ENCODE measurements at regions not wholly inside any gene's neighbourhood (a gene's known extent, or its start where the extent isn't known, plus 50 kb on each side); places are given as distances from the start of the nearest gene placed in this dataset.

- no peak for TF ChIP-seq BHLHE40 (IDR thresholded peaks at IDR 0.05; ENCODE audit: borderline replicate concordance)
- TF ChIP-seq SP1 (IDR thresholded peaks at IDR 0.05): no peak
- TF ChIP-seq CTBP1 (IDR thresholded peaks at IDR 0.05; ENCODE audit: borderline replicate concordance): no peak
- no peak for TF ChIP-seq SUZ12 (IDR thresholded peaks at IDR 0.05)
- TF ChIP-seq LEF1 (IDR thresholded peaks at IDR 0.05; ENCODE audit: borderline replicate concordance): no peak
Observed at GRCh38 chr21:34279285-34279684, 84.5 kb upstream of the KCNE2 start.
